OCI-LY7 (cell line): ENCODE measurements at regions not wholly inside any gene's neighbourhood (a gene's known extent, or its start where the extent isn't known, plus 50 kb on each side); places are given as distances from the start of the nearest gene placed in this dataset.

Experiments
- BruUV-seq: library from RNA; stranded (reverse); fragments of 400-500 nt; replicated peaks from 2 replicates; lab custom pipeline; 2021; lab: Mats Ljungman, UMichigan
- CTCF ChIA-PET: fragments of 300-600 bp; sonication (Branson Sonifier 250); formaldehyde crosslinking; loops from one replicate; lab custom pipeline; 2022; ENCODE audit warnings: antibody characterized with exemption; ENCODE audit not compliant: unreplicated experiment; lab: Charles Lee
- POLR2A ChIA-PET: fragments of 300-600 bp; sonication (Branson Sonifier 250); formaldehyde crosslinking; loops from one replicate; lab custom pipeline; 2022; ENCODE audit warnings: antibody characterized with exemption; lab: Charles Lee
- DNase-seq: peaks from one replicate; pipeline ENCODE4 v3.0.0-alpha.2; 2015; ENCODE audit warnings: low spot score
- H2AFZ ChIP-seq: fragments of 200-600 bp; sonication (generic), shearing (Covaris generic); 2 replicates; pipeline ENCODE4 v1.6.1; 2014; ENCODE audit warnings: mild to moderate bottlenecking, antibody characterized with exemption, low read length, moderate library complexity
- H3K27ac ChIP-seq: fragments of 200-600 bp; sonication (generic); 2 replicates; pipeline ENCODE4 v1.5.1; 2014; ENCODE audit warnings: mixed run types, low read depth, mild to moderate bottlenecking, moderate library complexity, low read length, inconsistent platforms; ENCODE audit not compliant: poor library complexity, severe bottlenecking
- H3K36me3 ChIP-seq: fragments of 200-600 bp; sonication (generic); 2 replicates; pipeline ENCODE4 v1.6.1; 2014; ENCODE audit warnings: mild to moderate bottlenecking, antibody characterized with exemption, low read length, moderate library complexity, mixed read lengths; ENCODE audit not compliant: insufficient read depth
- H3K4me1 ChIP-seq: fragments of 200-600 bp; sonication (generic); 2 replicates; pipeline ENCODE4 v1.5.1; 2014; ENCODE audit warnings: mild to moderate bottlenecking, low read length; ENCODE audit not compliant: insufficient read depth, poor library complexity, severe bottlenecking
- H3K4me2 ChIP-seq: fragments of 200-600 bp; sonication (generic); 2 replicates; pipeline ENCODE4 v1.6.1; 2014; ENCODE audit warnings: mild to moderate bottlenecking, low read length
- H3K4me3 ChIP-seq: fragments of 200-600 bp; sonication (generic); 2 replicates; pipeline ENCODE4 v1.5.1; 2014; ENCODE audit warnings: mild to moderate bottlenecking, low read depth, low read length; ENCODE audit not compliant: poor library complexity, severe bottlenecking
- H3K79me2 ChIP-seq: fragments of 200-600 bp; sonication (generic); 2 replicates; pipeline ENCODE4 v1.6.1; 2016; ENCODE audit warnings: low read depth, mild to moderate bottlenecking, low read length, moderate library complexity, mixed read lengths; ENCODE audit not compliant: insufficient read depth
- H3K9me2 ChIP-seq: fragments of 200-600 bp; sonication (generic); 2 replicates; pipeline ENCODE4 v1.6.1; 2016; ENCODE audit warnings: mild to moderate bottlenecking, low read length, mixed read lengths; ENCODE audit not compliant: insufficient read depth
- H3K9me3 ChIP-seq: fragments of 200-600 bp; sonication (generic); 2 replicates; pipeline ENCODE4 v1.6.1; 2014; ENCODE audit warnings: mild to moderate bottlenecking, mixed run types, low read length, mixed read lengths
- H4K20me1 ChIP-seq: fragments of 200-600 bp; sonication (generic); 2 replicates; pipeline ENCODE4 v1.6.1; 2014; ENCODE audit warnings: mild to moderate bottlenecking, antibody characterized with exemption, low read length, moderate library complexity, mixed read lengths; ENCODE audit not compliant: insufficient read depth
- CTCF ChIP-seq: fragments of 200-600 bp; sonication (generic); conservative IDR thresholded peaks from 2 replicates; pipeline ENCODE4 v1.5.1; 2014; ENCODE audit warnings: mild to moderate bottlenecking, antibody characterized with exemption, low read length, moderate library complexity, mixed read lengths
- EZH2phosphoT487 ChIP-seq: fragments of 200-600 bp; sonication (generic); IDR thresholded peaks from 2 replicates; pipeline ENCODE4 v1.6.1; 2018; ENCODE audit warnings: low read depth, borderline replicate concordance, mild to moderate bottlenecking, mixed run types, antibody characterized with exemption, low read length, moderate library complexity, mixed read lengths
- intact Hi-C: fragments of 100-400 bp; cut with micrococcal nuclease; formaldehyde crosslinking; loops from one replicate; pipeline ENCODE4 v1.10.0; 2022; ENCODE audit not compliant: unreplicated experiment

- CTCF ChIA-PET = no interaction called here
- Histone ChIP-seq H3K9me3 (no peaks in the 10 kb centered on the region), H4K20me1 (no peaks in the 10 kb centered on the region), H3K79me2 (no peaks in the 10 kb centered on the region), H3K4me2 (no peak overlapping the region), H2AFZ (no peak overlapping the region), H3K4me3 (no peak overlapping the region), H3K9me2 (no peaks in the 10 kb centered on the region), H3K27ac (no peak overlapping the region), H3K36me3 (no peaks in the 10 kb centered on the region), H3K4me1 (no peaks in the 10 kb centered on the region)
- DNase-seq = no peak
- POLR2A ChIA-PET = interaction anchor here (1.4 kb wide), 1 partner anchor 11 kb away, joined by 3 read pairs; no protein-coding TSS in a partner anchor
- no TSS peak for BruUV-seq
- intact Hi-C loops = no loop called here
- TF ChIP-seq EZH2phosphoT487 (no peak), CTCF (no peak)
Observed at GRCh38 chr6:115832786-115833185, 227.9 kb downstream of the FRK start.

- H3K4me3 ChIP-seq = no peak overlapping the region
- no TSS peak for BruUV-seq
- TF ChIP-seq EZH2phosphoT487 (no peak), CTCF (no peak)
- intact Hi-C loops = no loop called here
- no peaks in the 10 kb centered on the region for H3K9me3 ChIP-seq
- no peaks in the 10 kb centered on the region for H3K79me2 ChIP-seq
- CTCF ChIA-PET = no interaction called here
- no peaks in the 10 kb centered on the region for H3K36me3 ChIP-seq
- H3K9me2 ChIP-seq = no peaks in the 10 kb centered on the region
- DNase-seq = no peak
- H2AFZ ChIP-seq = no peak overlapping the region
- no peaks in the 10 kb centered on the region for H3K4me1 ChIP-seq
- POLR2A ChIA-PET = interaction anchor here (1.4 kb wide), 1 partner anchor 11 kb away, joined by 3 read pairs; no protein-coding TSS in a partner anchor
- H3K27ac ChIP-seq = no peak overlapping the region
- no peaks in the 10 kb centered on the region for H4K20me1 ChIP-seq
- H3K4me2 ChIP-seq = no peak overlapping the region
Observed at GRCh38 chr6:115832186-115832585, 228.5 kb downstream of the FRK start.

- ChIA-PET POLR2A (interaction anchor here (0.7 to 1.3 kb wide), 3 partner anchors 8 to 1344 kb away, joined by 3 to 9 read pairs (median 6); no protein-coding TSS in a partner anchor), CTCF (no interaction called here)
- H3K9me3 ChIP-seq = no peaks in the 10 kb centered on the region
- no peaks in the 10 kb centered on the region for H4K20me1 ChIP-seq
- H3K36me3 ChIP-seq = no peaks in the 10 kb centered on the region
- H3K9me2 ChIP-seq = no peaks in the 10 kb centered on the region
- DNase-seq = no peak
- no peak overlapping the region for H3K27ac ChIP-seq
- no peaks in the 10 kb centered on the region for H3K79me2 ChIP-seq
- H3K4me1 ChIP-seq = no peaks in the 10 kb centered on the region
- H2AFZ ChIP-seq = no peak overlapping the region
- TF ChIP-seq CTCF (no peak), EZH2phosphoT487 (no peak)
- BruUV-seq = no TSS peak
- H3K4me3 ChIP-seq = no peak overlapping the region
- H3K4me2 ChIP-seq = no peak overlapping the region
- intact Hi-C loops = no loop called here
Observed at GRCh38 chr6:115830895-115831294, 229.8 kb downstream of the FRK start.
